PFSK-1 (cell line): ENCODE measurements at regions not wholly inside any gene's neighbourhood (a gene's known extent, or its start where the extent isn't known, plus 50 kb on each side); places are given as distances from the start of the nearest gene placed in this dataset.

Experiments
- FOXP2 ChIP-seq: optimal IDR thresholded peaks from 2 replicates; pipeline ENCODE3; 2011; ENCODE audit warnings: borderline replicate concordance, control low read depth, inconsistent platforms; ENCODE audit not compliant: insufficient read depth; ENCODE audit errors: extremely low read length, extremely low read depth
- POLR2AphosphoS5 ChIP-seq: IDR thresholded peaks from 2 replicates; pipeline ENCODE4 v1.6.1; 2012; ENCODE audit warnings: low read depth, mild to moderate bottlenecking, control low read depth, low read length, moderate library complexity
- SIN3A ChIP-seq: IDR thresholded peaks from 2 replicates; pipeline ENCODE4 v1.6.1; 2012; ENCODE audit warnings: mild to moderate bottlenecking, low read length, moderate library complexity, borderline replicate concordance; ENCODE audit not compliant: insufficient read depth
- TAF1 ChIP-seq: IDR thresholded peaks from 2 replicates; pipeline ENCODE4 v1.6.1; 2012; ENCODE audit warnings: low read length, control low read depth, borderline replicate concordance; ENCODE audit not compliant: insufficient read depth
- TF ChIP-seq, protein P1 (sequence below), 2 experiments: IDR thresholded peaks; 2 replicates each; pipeline versions ENCODE4 v1.6.1 to v1.8.0; 2011 to 2012; ENCODE audit warnings: low read depth in 2 of 2, low read length in 2 of 2, control low read depth in 1 of 2, inconsistent platforms in 1 of 2, mild to moderate bottlenecking in 1 of 2, moderate library complexity in 1 of 2; ENCODE audit not compliant: insufficient read depth in 1 of 2

- no peak for TF ChIP-seq POLR2AphosphoS5
- TF ChIP-seq TAF1: no peak
- TF ChIP-seq SIN3A: no peak
- TF ChIP-seq FOXP2: no peak
- TF ChIP-seq, protein P1, sequence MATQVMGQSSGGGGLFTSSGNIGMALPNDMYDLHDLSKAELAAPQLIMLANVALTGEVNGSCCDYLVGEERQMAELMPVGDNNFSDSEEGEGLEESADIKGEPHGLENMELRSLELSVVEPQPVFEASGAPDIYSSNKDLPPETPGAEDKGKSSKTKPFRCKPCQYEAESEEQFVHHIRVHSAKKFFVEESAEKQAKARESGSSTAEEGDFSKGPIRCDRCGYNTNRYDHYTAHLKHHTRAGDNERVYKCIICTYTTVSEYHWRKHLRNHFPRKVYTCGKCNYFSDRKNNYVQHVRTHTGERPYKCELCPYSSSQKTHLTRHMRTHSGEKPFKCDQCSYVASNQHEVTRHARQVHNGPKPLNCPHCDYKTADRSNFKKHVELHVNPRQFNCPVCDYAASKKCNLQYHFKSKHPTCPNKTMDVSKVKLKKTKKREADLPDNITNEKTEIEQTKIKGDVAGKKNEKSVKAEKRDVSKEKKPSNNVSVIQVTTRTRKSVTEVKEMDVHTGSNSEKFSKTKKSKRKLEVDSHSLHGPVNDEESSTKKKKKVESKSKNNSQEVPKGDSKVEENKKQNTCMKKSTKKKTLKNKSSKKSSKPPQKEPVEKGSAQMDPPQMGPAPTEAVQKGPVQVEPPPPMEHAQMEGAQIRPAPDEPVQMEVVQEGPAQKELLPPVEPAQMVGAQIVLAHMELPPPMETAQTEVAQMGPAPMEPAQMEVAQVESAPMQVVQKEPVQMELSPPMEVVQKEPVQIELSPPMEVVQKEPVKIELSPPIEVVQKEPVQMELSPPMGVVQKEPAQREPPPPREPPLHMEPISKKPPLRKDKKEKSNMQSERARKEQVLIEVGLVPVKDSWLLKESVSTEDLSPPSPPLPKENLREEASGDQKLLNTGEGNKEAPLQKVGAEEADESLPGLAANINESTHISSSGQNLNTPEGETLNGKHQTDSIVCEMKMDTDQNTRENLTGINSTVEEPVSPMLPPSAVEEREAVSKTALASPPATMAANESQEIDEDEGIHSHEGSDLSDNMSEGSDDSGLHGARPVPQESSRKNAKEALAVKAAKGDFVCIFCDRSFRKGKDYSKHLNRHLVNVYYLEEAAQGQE (IDR thresholded peaks at IDR 0.05; ENCODE audit: insufficient read depth in 1 of 2, low read depth in 2 of 2, low read length in 2 of 2): no peak
Observed at GRCh38 chr16:65254144-65254543, 132.3 kb upstream of the CDH11 start.

DNA sequence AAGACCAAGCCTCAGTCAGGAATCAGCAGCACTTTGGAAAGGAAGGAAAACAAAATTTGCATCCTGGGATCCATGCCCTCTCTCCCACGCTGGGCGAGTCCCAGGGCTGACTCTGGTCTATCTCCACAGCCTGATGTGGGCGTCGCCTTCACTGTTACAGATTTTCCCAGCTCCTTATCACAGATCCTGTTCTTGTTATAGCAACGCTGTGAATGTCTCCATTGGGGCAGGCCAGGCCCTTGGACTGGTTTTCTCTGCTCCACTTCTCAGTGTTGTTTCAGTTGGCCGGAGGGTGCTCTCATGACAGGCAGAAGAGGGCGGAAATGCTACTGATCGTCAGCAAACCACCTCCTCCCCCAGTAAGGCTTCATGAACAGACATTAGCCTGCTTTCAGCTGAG lies 127.9 kb upstream of the CDH11 start:
- no peak for TF ChIP-seq TAF1
- TF ChIP-seq FOXP2: no peak
- TF ChIP-seq, protein P1 (IDR thresholded peaks at IDR 0.05; ENCODE audit: insufficient read depth in 1 of 2, low read depth in 2 of 2, low read length in 2 of 2): no peak
- no peak for TF ChIP-seq POLR2AphosphoS5
- no peak for TF ChIP-seq SIN3A

DNA sequence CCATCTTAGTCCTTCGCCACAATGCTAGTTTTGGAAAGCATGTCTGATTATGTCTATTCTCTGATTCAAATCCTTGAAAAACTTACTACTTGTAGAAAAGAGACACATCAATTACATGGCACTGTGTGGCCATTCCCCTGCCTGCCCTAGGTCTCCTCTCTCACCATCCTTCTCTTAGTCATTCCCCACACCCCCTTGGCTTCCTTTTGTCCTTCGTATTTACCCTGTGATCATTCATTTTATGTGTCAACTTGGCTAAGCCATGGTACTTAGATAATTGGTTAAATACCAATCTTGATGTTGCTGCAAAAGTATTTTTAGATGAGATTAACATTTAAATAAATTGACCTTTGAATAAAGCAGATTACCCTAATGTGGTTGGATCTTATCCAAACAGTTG lies 122.9 kb upstream of the CDH11 start:
- TF ChIP-seq, protein P1 (IDR thresholded peaks at IDR 0.05; ENCODE audit: insufficient read depth in 1 of 2, low read depth in 2 of 2, low read length in 2 of 2): no peak
- TF ChIP-seq POLR2AphosphoS5 (no peak), FOXP2 (no peak), TAF1 (no peak), SIN3A (no peak)

GRCh38 chr16:65235339-65236177 lies 113.7 kb upstream of the CDH11 start:
- TF ChIP-seq, protein P1 (IDR thresholded peaks at IDR 0.05; ENCODE audit: insufficient read depth in 1 of 2, low read depth in 2 of 2, low read length in 2 of 2): no peak
- TF ChIP-seq TAF1 (no peak), POLR2AphosphoS5 (no peak), SIN3A (no peak), FOXP2 (no peak)
